ENCODE measurements at regions not wholly inside any gene's neighbourhood (a gene's known extent, or its start where the extent isn't known, plus 50 kb on each side); places are given as distances from the start of the nearest gene placed in this dataset.

DNA sequence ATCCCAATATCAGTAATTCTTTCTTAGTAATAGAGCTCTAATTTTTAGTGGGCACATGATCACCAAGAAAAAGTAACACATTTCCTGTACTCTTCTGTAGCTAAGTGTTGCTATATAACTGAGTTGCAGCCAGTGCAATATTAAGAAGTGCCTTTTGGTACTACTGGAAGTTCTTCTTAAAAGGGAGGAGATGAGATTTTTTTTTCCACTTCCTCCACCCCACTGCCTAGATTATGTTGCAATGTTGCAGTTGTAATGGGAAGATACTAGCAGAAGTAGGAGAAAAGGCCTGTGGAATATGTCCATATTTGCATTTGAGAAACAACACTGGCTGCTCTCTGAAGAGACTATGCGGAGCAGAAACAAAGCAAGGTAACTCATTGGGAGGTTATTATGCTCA lies 280.6 kb upstream of the ANO5 start:
- TF ChIP-seq, protein P1, sequence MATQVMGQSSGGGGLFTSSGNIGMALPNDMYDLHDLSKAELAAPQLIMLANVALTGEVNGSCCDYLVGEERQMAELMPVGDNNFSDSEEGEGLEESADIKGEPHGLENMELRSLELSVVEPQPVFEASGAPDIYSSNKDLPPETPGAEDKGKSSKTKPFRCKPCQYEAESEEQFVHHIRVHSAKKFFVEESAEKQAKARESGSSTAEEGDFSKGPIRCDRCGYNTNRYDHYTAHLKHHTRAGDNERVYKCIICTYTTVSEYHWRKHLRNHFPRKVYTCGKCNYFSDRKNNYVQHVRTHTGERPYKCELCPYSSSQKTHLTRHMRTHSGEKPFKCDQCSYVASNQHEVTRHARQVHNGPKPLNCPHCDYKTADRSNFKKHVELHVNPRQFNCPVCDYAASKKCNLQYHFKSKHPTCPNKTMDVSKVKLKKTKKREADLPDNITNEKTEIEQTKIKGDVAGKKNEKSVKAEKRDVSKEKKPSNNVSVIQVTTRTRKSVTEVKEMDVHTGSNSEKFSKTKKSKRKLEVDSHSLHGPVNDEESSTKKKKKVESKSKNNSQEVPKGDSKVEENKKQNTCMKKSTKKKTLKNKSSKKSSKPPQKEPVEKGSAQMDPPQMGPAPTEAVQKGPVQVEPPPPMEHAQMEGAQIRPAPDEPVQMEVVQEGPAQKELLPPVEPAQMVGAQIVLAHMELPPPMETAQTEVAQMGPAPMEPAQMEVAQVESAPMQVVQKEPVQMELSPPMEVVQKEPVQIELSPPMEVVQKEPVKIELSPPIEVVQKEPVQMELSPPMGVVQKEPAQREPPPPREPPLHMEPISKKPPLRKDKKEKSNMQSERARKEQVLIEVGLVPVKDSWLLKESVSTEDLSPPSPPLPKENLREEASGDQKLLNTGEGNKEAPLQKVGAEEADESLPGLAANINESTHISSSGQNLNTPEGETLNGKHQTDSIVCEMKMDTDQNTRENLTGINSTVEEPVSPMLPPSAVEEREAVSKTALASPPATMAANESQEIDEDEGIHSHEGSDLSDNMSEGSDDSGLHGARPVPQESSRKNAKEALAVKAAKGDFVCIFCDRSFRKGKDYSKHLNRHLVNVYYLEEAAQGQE (IDR thresholded peaks at IDR 0.05; ENCODE audit: low read depth, low read length): no peak
- TF ChIP-seq NRF1 (IDR thresholded peaks at IDR 0.05; ENCODE audit: low read depth, low read length) (no peak), FOXM1 (IDR thresholded peaks at IDR 0.05; ENCODE audit: low read depth) (no peak), GATA2 (CRISPR knock-in tag; IDR thresholded peaks at IDR 0.05) (no peak), EP300 (IDR thresholded peaks at IDR 0.05; ENCODE audit: borderline replicate concordance in 1 of 2, low read depth in 1 of 2, low read length in 1 of 2) (no peak), POLR2AphosphoS5 (IDR thresholded peaks at IDR 0.05; ENCODE audit: low read depth, low read length) (no peak), MEF2A (IDR thresholded peaks at IDR 0.05; ENCODE audit: borderline replicate concordance, low read depth) (no peak), RAD21 (IDR thresholded peaks at IDR 0.05; ENCODE audit: low read length) (no peak), TAF1 (IDR thresholded peaks at IDR 0.05; ENCODE audit: borderline replicate concordance, low read depth, low read length) (no peak), SMC3 (IDR thresholded peaks at IDR 0.05; ENCODE audit: low read depth, low read length) (no peak)
- TF ChIP-seq, protein P2, sequence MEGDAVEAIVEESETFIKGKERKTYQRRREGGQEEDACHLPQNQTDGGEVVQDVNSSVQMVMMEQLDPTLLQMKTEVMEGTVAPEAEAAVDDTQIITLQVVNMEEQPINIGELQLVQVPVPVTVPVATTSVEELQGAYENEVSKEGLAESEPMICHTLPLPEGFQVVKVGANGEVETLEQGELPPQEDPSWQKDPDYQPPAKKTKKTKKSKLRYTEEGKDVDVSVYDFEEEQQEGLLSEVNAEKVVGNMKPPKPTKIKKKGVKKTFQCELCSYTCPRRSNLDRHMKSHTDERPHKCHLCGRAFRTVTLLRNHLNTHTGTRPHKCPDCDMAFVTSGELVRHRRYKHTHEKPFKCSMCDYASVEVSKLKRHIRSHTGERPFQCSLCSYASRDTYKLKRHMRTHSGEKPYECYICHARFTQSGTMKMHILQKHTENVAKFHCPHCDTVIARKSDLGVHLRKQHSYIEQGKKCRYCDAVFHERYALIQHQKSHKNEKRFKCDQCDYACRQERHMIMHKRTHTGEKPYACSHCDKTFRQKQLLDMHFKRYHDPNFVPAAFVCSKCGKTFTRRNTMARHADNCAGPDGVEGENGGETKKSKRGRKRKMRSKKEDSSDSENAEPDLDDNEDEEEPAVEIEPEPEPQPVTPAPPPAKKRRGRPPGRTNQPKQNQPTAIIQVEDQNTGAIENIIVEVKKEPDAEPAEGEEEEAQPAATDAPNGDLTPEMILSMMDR (IDR thresholded peaks at IDR 0.05): no peak
- TF ChIP-seq, protein P3, sequence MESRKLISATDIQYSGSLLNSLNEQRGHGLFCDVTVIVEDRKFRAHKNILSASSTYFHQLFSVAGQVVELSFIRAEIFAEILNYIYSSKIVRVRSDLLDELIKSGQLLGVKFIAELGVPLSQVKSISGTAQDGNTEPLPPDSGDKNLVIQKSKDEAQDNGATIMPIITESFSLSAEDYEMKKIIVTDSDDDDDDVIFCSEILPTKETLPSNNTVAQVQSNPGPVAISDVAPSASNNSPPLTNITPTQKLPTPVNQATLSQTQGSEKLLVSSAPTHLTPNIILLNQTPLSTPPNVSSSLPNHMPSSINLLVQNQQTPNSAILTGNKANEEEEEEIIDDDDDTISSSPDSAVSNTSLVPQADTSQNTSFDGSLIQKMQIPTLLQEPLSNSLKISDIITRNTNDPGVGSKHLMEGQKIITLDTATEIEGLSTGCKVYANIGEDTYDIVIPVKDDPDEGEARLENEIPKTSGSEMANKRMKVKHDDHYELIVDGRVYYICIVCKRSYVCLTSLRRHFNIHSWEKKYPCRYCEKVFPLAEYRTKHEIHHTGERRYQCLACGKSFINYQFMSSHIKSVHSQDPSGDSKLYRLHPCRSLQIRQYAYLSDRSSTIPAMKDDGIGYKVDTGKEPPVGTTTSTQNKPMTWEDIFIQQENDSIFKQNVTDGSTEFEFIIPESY (IDR thresholded peaks at IDR 0.05; ENCODE audit: borderline replicate concordance, low read depth): no peak
